T-helper 17 cell (primary cell): ENCODE measurements at regions not wholly inside any gene's neighbourhood (a gene's known extent, or its start where the extent isn't known, plus 50 kb on each side); places are given as distances from the start of the nearest gene placed in this dataset.

ENCODE experiments used
- ATAC-seq: fragments of 150-1000 bp; cut with Tn5 transposase; 2 replicates; pipeline ENCODE4 v1.10.0; 2021; ENCODE audit warnings: mild to moderate bottlenecking, moderate library complexity
- DNase-seq, 3 donors: peaks; one replicate each; pipeline versions ENCODE4 v3.0.0 to v3.0.0-alpha.2; 2020 to 2021
- H3K9me3 ChIP-seq: one replicate; pipeline ENCODE4 v1.7.0; 2013; ENCODE audit warnings: low read length, mild to moderate bottlenecking; ENCODE audit not compliant: control insufficient read depth, poor library complexity, severe bottlenecking
- H3K27ac Mint-ChIP-seq: one replicate; pipeline ENCODE4 v1.8.0; 2022; ENCODE audit warnings: mild to moderate bottlenecking, moderate library complexity, mixed read lengths
- H3K27me3 Mint-ChIP-seq: one replicate; pipeline ENCODE4 v1.8.0; 2022; ENCODE audit warnings: mixed read lengths
- H3K36me3 Mint-ChIP-seq: one replicate; pipeline ENCODE4 v1.8.0; 2022; ENCODE audit warnings: low read depth, mixed read lengths
- H3K4me1 Mint-ChIP-seq: one replicate; pipeline ENCODE4 v1.8.0; 2022; ENCODE audit warnings: mild to moderate bottlenecking, mixed read lengths
- H3K4me3 Mint-ChIP-seq: one replicate; pipeline ENCODE4 v1.8.0; 2022; ENCODE audit warnings: mild to moderate bottlenecking, moderate library complexity, mixed read lengths

DNA sequence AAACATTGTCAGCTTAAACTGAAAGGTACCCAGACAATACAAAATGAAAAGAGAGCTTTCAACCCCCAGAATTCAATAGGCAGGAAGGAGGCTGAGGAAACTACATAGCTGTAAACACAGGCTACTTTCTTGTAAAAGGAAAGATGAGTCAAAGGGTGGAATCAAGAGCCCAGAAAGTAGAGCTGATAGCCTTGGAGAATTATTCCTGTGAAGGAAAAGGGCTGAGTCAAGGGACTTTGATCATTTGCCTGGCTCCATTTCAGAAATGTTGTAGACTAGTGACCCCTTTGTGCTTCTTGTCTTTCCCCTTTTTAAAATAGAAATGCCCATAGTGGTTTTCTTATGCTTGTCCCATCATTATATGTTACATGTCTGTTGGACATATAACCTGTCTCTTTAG lies 597.6 kb downstream of the ADGRL2 start:
- Mint-ChIP-seq H3K27me3 (no peaks in the 10 kb centered on the region), H3K27ac (no peak overlapping the region), H3K36me3 (no peaks in the 10 kb centered on the region), H3K4me3 (no peak overlapping the region), H3K4me1 (no peaks in the 10 kb centered on the region)
- H3K9me3 ChIP-seq: no peaks in the 10 kb centered on the region
- DNase-seq: no peak
- no peak for ATAC-seq

DNA sequence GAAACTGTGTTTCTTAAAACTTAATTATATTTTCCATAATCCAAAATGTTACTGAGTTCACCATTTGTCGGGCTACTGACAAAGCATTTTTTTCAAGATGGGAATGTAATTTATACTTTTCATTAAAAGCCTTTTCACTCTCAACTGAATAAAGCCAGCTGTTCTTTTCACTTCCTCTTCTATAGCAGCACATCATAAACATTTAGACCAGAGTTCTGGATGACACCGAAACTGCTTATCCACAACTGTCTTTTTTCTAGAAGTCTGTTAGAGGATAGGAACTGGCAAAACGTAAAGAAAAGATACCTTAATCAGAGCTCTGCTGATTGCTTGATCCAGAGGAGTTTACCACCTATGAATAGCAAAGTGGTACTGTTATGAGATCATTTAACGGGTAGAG lies 594.7 kb downstream of the ADGRL2 start:
- ATAC-seq: no peak

GRCh38 chr1:82392946-82393345 lies 592.2 kb downstream of the ADGRL2 start:
- DNase-seq (no peak), ATAC-seq (no peak)
- Mint-ChIP-seq H3K27ac (no peak overlapping the region), H3K36me3 (no peaks in the 10 kb centered on the region), H3K27me3 (no peaks in the 10 kb centered on the region), H3K4me1 (no peaks in the 10 kb centered on the region), H3K4me3 (no peak overlapping the region)
- H3K9me3 ChIP-seq: no peaks in the 10 kb centered on the region

More for the DNA sequence above, 594.7 kb downstream of the ADGRL2 start:
- no peaks in the 10 kb centered on the region for H3K9me3 ChIP-seq
- Mint-ChIP-seq H3K27me3 (no peaks in the 10 kb centered on the region), H3K27ac (no peak overlapping the region), H3K4me3 (no peak overlapping the region), H3K4me1 (no peaks in the 10 kb centered on the region), H3K36me3 (no peaks in the 10 kb centered on the region)
- DNase-seq: no peak

DNA sequence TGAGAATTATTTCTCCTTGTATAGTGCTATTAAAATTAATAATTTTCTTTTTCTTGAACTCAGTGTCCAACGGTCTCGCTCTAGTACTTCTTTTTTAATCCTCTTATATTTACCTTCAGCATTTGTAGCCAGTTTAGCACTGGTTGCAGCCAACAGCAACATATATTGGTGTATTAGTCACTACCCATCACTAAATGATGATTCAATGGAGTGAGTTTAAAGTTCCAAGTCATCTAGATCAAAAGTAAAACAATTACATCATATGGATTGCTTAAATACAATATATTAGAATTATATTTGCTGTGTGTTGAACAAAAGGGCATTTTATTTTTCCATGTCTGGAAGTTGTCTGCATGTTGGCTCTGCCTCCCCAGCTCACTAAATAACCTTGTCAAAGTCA lies 591.8 kb downstream of the ADGRL2 start:
- H3K9me3 ChIP-seq: no peaks in the 10 kb centered on the region
- ATAC-seq: no peak
- H3K4me1 Mint-ChIP-seq: no peaks in the 10 kb centered on the region
- no peak overlapping the region for H3K4me3 Mint-ChIP-seq
- no peak for DNase-seq
- no peaks in the 10 kb centered on the region for H3K27me3 Mint-ChIP-seq
- no peak overlapping the region for H3K27ac Mint-ChIP-seq
- H3K36me3 Mint-ChIP-seq: no peaks in the 10 kb centered on the region

- no peaks in the 10 kb centered on the region for H3K4me1 Mint-ChIP-seq
- no peak for ATAC-seq
- no peak overlapping the region for H3K4me3 Mint-ChIP-seq
- no peaks in the 10 kb centered on the region for H3K36me3 Mint-ChIP-seq
- no peaks in the 10 kb centered on the region for H3K27me3 Mint-ChIP-seq
- H3K27ac Mint-ChIP-seq: no peak overlapping the region
- H3K9me3 ChIP-seq: no peaks in the 10 kb centered on the region
- no peak for DNase-seq
Observed at GRCh38 chr1:82391712-82392111, 591.0 kb downstream of the ADGRL2 start.

DNA sequence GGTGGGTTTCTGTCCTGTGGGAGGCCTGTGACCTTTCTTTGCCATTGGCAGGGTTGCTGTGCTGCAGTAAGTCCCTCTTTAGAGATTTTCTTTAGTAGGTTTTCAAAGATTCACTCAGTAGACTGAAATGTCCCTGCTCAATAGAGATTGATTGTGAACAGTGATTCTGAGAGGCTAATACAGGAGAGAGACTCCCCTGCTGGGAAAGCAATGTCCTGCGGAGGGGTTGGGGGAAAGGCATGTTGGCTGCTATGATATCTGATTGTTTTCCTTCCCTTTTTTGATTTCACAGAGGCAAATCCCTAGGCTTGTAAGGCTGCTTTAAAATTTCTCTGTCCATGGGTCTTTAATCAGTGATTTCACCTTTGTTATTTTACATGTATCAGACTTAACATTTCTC lies 589.9 kb downstream of the ADGRL2 start:
- no peaks in the 10 kb centered on the region for H3K36me3 Mint-ChIP-seq
- H3K27me3 Mint-ChIP-seq: no peaks in the 10 kb centered on the region
- H3K4me1 Mint-ChIP-seq: no peaks in the 10 kb centered on the region
- no peak for ATAC-seq
- H3K4me3 Mint-ChIP-seq: no peak overlapping the region
- no peak for DNase-seq
- no peaks in the 10 kb centered on the region for H3K9me3 ChIP-seq
- H3K27ac Mint-ChIP-seq: no peak overlapping the region

GRCh38 chr1:82388679-82389078 lies 587.9 kb downstream of the ADGRL2 start:
- H3K9me3 ChIP-seq: no peaks in the 10 kb centered on the region
- no peak overlapping the region for H3K4me3 Mint-ChIP-seq
- no peak for DNase-seq
- no peaks in the 10 kb centered on the region for H3K36me3 Mint-ChIP-seq
- no peaks in the 10 kb centered on the region for H3K4me1 Mint-ChIP-seq
- no peaks in the 10 kb centered on the region for H3K27me3 Mint-ChIP-seq
- no peak overlapping the region for H3K27ac Mint-ChIP-seq
- ATAC-seq: no peak

GRCh38 chr1:82387012-82387366 lies 586.3 kb downstream of the ADGRL2 start:
- H3K4me3 Mint-ChIP-seq: no peak overlapping the region
- H3K9me3 ChIP-seq: no peaks in the 10 kb centered on the region
- DNase-seq: no peak
- no peak for ATAC-seq
- no peaks in the 10 kb centered on the region for H3K27me3 Mint-ChIP-seq
- no peak overlapping the region for H3K27ac Mint-ChIP-seq
- no peaks in the 10 kb centered on the region for H3K4me1 Mint-ChIP-seq
- no peaks in the 10 kb centered on the region for H3K36me3 Mint-ChIP-seq

DNA sequence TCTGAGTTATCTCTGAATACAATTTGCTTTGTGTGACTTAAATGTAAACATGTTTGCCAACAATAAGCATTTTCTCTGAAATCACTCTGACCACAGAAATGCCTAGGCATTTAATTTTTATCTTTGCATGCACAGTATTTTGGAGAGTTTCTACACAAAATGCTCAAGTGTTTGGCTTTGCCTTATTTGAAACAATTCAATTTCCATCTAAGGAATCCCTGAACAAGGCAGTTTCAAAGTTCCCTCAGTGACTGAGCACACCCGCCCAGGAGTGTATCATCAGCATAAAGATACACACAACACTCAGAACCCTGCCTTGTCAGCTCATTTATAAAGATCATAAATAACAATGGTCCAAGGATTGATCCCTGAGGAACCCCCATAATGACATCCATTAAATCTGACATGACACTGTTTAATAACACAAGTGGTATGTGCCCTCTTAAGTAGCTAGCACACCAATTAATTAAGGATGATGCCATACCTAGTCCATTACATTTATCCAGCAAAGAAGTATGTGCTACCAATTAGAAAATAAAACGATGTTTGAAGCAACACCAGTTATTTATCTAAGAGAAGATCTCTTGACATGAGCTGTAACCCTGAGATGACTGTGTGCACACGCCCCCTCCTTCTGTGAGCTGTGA lies 585.8 kb downstream of the ADGRL2 start:
- no peak overlapping the region for H3K4me3 Mint-ChIP-seq
- H3K9me3 ChIP-seq: no peaks in the 10 kb centered on the region
- H3K27ac Mint-ChIP-seq: no peak overlapping the region
- ATAC-seq (no peak), DNase-seq (no peak)
- H3K4me1 Mint-ChIP-seq: no peaks in the 10 kb centered on the region
- no peaks in the 10 kb centered on the region for H3K36me3 Mint-ChIP-seq
- H3K27me3 Mint-ChIP-seq: no peaks in the 10 kb centered on the region

DNA sequence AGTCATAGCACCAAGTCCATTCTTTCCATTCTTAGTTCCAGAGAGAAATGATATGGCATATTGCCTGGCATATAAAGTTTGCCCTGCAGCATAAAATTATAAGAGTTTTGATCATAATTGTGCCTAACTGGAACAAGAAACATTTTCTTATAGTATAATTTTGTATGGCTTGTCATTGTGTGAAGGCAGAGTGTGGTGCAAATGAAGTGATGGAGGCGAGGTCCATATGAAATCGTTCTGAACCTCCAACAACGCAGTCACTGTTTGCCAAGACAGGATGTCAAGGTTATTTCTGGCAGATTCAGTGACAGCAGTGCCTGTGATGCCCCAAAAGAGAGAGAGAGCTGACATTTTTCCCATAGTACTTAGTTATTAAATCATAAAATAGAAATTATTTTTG lies 584.0 kb downstream of the ADGRL2 start:
- no peak overlapping the region for H3K27ac Mint-ChIP-seq
- H3K27me3 Mint-ChIP-seq: no peaks in the 10 kb centered on the region
- no peak overlapping the region for H3K4me3 Mint-ChIP-seq
- ATAC-seq: no peak
- H3K9me3 ChIP-seq: no peaks in the 10 kb centered on the region
- no peak for DNase-seq
- no peaks in the 10 kb centered on the region for H3K4me1 Mint-ChIP-seq
- no peaks in the 10 kb centered on the region for H3K36me3 Mint-ChIP-seq

- H3K27ac Mint-ChIP-seq: no peak overlapping the region
- no peak for DNase-seq
- no peaks in the 10 kb centered on the region for H3K36me3 Mint-ChIP-seq
- no peaks in the 10 kb centered on the region for H3K4me1 Mint-ChIP-seq
- H3K9me3 ChIP-seq: no peaks in the 10 kb centered on the region
- H3K27me3 Mint-ChIP-seq: no peaks in the 10 kb centered on the region
- ATAC-seq: no peak
- no peak overlapping the region for H3K4me3 Mint-ChIP-seq
Observed at GRCh38 chr1:82377201-82377884, 576.6 kb downstream of the ADGRL2 start.

GRCh38 chr1:82373710-82374109 lies 573.0 kb downstream of the ADGRL2 start:
- H3K4me3 Mint-ChIP-seq: no peak overlapping the region
- no peaks in the 10 kb centered on the region for H3K9me3 ChIP-seq
- H3K27ac Mint-ChIP-seq: no peak overlapping the region
- no peak for DNase-seq
- H3K36me3 Mint-ChIP-seq: no peaks in the 10 kb centered on the region
- no peaks in the 10 kb centered on the region for H3K27me3 Mint-ChIP-seq
- ATAC-seq: no peak
- no peaks in the 10 kb centered on the region for H3K4me1 Mint-ChIP-seq

- no peak for DNase-seq
- no peaks in the 10 kb centered on the region for H3K27me3 Mint-ChIP-seq
- H3K4me3 Mint-ChIP-seq: no peak overlapping the region
- no peaks in the 10 kb centered on the region for H3K4me1 Mint-ChIP-seq
- no peaks in the 10 kb centered on the region for H3K36me3 Mint-ChIP-seq
- ATAC-seq: no peak
- no peaks in the 10 kb centered on the region for H3K9me3 ChIP-seq
- H3K27ac Mint-ChIP-seq: no peak overlapping the region
Observed at GRCh38 chr1:82371844-82372498, 571.2 kb downstream of the ADGRL2 start.

- DNase-seq (no peak), ATAC-seq (no peak)
- Mint-ChIP-seq H3K36me3 (no peaks in the 10 kb centered on the region), H3K27ac (no peak overlapping the region), H3K27me3 (no peaks in the 10 kb centered on the region), H3K4me3 (no peak overlapping the region), H3K4me1 (no peaks in the 10 kb centered on the region)
- H3K9me3 ChIP-seq: no peaks in the 10 kb centered on the region
Observed at GRCh38 chr1:82367456-82367855, 566.7 kb downstream of the ADGRL2 start.
